CD4-positive, alpha-beta T cell treated with Interleukin-10 for 1 hour (primary cell): ENCODE measurements at regions not wholly inside any gene's neighbourhood (a gene's known extent, or its start where the extent isn't known, plus 50 kb on each side); places are given as distances from the start of the nearest gene placed in this dataset.

Source experiments
- DNase-seq: peaks from one replicate; pipeline ENCODE4 v3.0.0-alpha.2; 2020

- DNase-seq, result no peak
These were observed 1888.7 kb upstream of the PIK3C3 start for GRCh38 chr18:40066368-40066767.

GRCh38 chr18:40063488-40063887 lies 1891.5 kb upstream of the PIK3C3 start:
- DNase-seq, result no peak

GRCh38 chr18:40061086-40061485 lies 1893.9 kb upstream of the PIK3C3 start:
- no peak for DNase-seq

- no peak for DNase-seq
These were observed 1894.5 kb upstream of the PIK3C3 start for GRCh38 chr18:40060562-40060961.

GRCh38 chr18:40058811-40059570 lies 1896.0 kb upstream of the PIK3C3 start:
- no peak for DNase-seq

- no peak for DNase-seq
These were observed 1898.8 kb upstream of the PIK3C3 start for GRCh38 chr18:40056079-40056692.

- no peak for DNase-seq
These were observed 1899.8 kb upstream of the PIK3C3 start for GRCh38 chr18:40055262-40055661.

GRCh38 chr18:40049716-40050115 lies 1905.3 kb upstream of the PIK3C3 start:
- DNase-seq, result no peak

GRCh38 chr18:40048886-40049650 lies 1906.0 kb upstream of the PIK3C3 start:
- no peak for DNase-seq

- DNase-seq, result no peak
These were observed 1906.8 kb upstream of the PIK3C3 start for GRCh38 chr18:40048253-40048652.

- no peak for DNase-seq
These were observed 1908.4 kb upstream of the PIK3C3 start for GRCh38 chr18:40046596-40046995.

GRCh38 chr18:40041951-40042350 lies 1913.1 kb upstream of the PIK3C3 start:
- DNase-seq, result no peak

- no peak for DNase-seq
These were observed 1914.5 kb upstream of the PIK3C3 start for GRCh38 chr18:40040574-40040973.

- no peak for DNase-seq
These were observed 1917.7 kb upstream of the PIK3C3 start for GRCh38 chr18:40037356-40037755.

- no peak for DNase-seq
These were observed 1918.2 kb upstream of the PIK3C3 start for GRCh38 chr18:40036861-40037260.

GRCh38 chr18:40035966-40036365 lies 1919.1 kb upstream of the PIK3C3 start:
- no peak for DNase-seq

- DNase-seq, result no peak
These were observed 1923.0 kb upstream of the PIK3C3 start for GRCh38 chr18:40032076-40032475.

- DNase-seq, result no peak
These were observed 1923.6 kb upstream of the PIK3C3 start for GRCh38 chr18:40031435-40031834.

GRCh38 chr18:40019797-40020392 lies 1935.1 kb upstream of the PIK3C3 start:
- DNase-seq, result no peak

GRCh38 chr18:40018266-40018665 lies 1936.8 kb upstream of the PIK3C3 start:
- no peak for DNase-seq

- no peak for DNase-seq
These were observed 1938.0 kb upstream of the PIK3C3 start for GRCh38 chr18:40017021-40017420.

GRCh38 chr18:40016405-40016804 lies 1938.6 kb upstream of the PIK3C3 start:
- no peak for DNase-seq

- no peak for DNase-seq
These were observed 1941.9 kb upstream of the PIK3C3 start for GRCh38 chr18:40013001-40013609.
